Astrocyte (in vitro differentiated cells and primary cell): ENCODE measurements at regions not wholly inside any gene's neighbourhood (a gene's known extent, or its start where the extent isn't known, plus 50 kb on each side); places are given as distances from the start of the nearest gene placed in this dataset.

Source experiments
- EZH2 ChIP-seq: IDR thresholded peaks from 2 replicates; pipeline ENCODE4 v1.6.1; 2012; ENCODE audit warnings: mild to moderate bottlenecking, low read length, inconsistent platforms; ENCODE audit not compliant: insufficient read depth
- TF ChIP-seq, protein P1 (sequence below): IDR thresholded peaks from 2 replicates; pipeline ENCODE4 v1.5.1; 2011; ENCODE audit warnings: low read depth, mild to moderate bottlenecking, inconsistent platforms, low read length, moderate library complexity; ENCODE audit not compliant: insufficient read depth

DNA sequence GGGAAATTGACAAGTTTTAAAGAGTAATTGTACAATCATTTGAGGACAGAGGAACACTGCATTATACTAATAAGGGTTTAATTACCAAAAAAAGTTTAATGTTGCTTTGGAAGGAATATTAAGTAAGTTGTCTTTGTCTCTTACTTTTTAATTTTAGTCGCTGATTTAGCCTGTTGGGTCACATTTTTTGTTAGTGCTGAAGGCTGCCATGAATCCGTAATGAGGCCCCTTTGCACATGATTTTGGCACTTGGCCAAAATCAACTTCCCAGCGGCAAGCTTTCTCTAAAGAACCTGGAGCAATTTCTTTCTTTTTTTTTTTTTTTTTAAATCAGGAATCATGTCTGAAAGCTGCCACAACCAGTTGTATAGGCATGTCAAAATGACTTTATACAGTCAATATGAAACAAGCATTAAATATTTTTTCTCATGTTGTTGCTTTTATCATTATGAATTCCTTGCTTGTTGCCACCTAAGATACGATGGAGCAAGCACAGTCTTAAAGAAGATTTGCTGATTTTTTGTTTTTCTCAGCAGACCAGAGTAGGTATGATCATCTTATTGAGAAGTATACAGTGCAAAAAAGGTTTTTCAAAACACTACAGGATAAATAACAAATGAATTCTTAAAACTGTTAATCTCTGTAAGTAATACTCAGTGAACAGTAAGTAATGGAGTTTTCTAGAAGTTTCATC lies 690.4 kb downstream of the USP25 start:
- TF ChIP-seq, protein P1, sequence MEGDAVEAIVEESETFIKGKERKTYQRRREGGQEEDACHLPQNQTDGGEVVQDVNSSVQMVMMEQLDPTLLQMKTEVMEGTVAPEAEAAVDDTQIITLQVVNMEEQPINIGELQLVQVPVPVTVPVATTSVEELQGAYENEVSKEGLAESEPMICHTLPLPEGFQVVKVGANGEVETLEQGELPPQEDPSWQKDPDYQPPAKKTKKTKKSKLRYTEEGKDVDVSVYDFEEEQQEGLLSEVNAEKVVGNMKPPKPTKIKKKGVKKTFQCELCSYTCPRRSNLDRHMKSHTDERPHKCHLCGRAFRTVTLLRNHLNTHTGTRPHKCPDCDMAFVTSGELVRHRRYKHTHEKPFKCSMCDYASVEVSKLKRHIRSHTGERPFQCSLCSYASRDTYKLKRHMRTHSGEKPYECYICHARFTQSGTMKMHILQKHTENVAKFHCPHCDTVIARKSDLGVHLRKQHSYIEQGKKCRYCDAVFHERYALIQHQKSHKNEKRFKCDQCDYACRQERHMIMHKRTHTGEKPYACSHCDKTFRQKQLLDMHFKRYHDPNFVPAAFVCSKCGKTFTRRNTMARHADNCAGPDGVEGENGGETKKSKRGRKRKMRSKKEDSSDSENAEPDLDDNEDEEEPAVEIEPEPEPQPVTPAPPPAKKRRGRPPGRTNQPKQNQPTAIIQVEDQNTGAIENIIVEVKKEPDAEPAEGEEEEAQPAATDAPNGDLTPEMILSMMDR: no peak
- TF ChIP-seq EZH2: no peak
